Calu3 (cell line): ENCODE measurements at regions not wholly inside any gene's neighbourhood (a gene's known extent, or its start where the extent isn't known, plus 50 kb on each side); places are given as distances from the start of the nearest gene placed in this dataset.

Experiments
- BruUV-seq: library from RNA; stranded (reverse); fragments of 400-500 nt; replicated peaks from 2 replicates; lab custom pipeline; 2021; lab: Mats Ljungman, UMichigan
- CTCF ChIA-PET: fragments of 300-600 bp; sonication (Branson Sonifier 250); formaldehyde crosslinking; loops from one replicate; lab custom pipeline; 2022; ENCODE audit warnings: antibody characterized with exemption; lab: Charles Lee
- DNase-seq: peaks from one replicate; pipeline ENCODE4 v3.0.0; 2022
- H3K27ac Mint-ChIP-seq: one replicate; pipeline ENCODE4 v1.8.0; 2022; ENCODE audit warnings: mixed read lengths; ENCODE audit not compliant: unreplicated experiment
- H3K27me3 Mint-ChIP-seq: one replicate; pipeline ENCODE4 v1.8.0; 2022; ENCODE audit warnings: mixed read lengths; ENCODE audit not compliant: unreplicated experiment
- H3K36me3 Mint-ChIP-seq: one replicate; pipeline ENCODE4 v1.8.0; 2022; ENCODE audit warnings: mild to moderate bottlenecking, moderate library complexity, mixed read lengths; ENCODE audit not compliant: insufficient read depth, unreplicated experiment
- H3K4me1 Mint-ChIP-seq: one replicate; pipeline ENCODE4 v1.8.0; 2022; ENCODE audit warnings: mild to moderate bottlenecking, low read depth, mixed read lengths; ENCODE audit not compliant: unreplicated experiment
- H3K4me3 Mint-ChIP-seq: one replicate; pipeline ENCODE4 v1.8.0; 2022; ENCODE audit warnings: mild to moderate bottlenecking, low read depth, moderate library complexity, mixed read lengths; ENCODE audit not compliant: unreplicated experiment
- H3K9me3 Mint-ChIP-seq: one replicate; pipeline ENCODE4 v1.8.0; 2022; ENCODE audit warnings: low read depth, mixed read lengths; ENCODE audit not compliant: unreplicated experiment
- intact Hi-C: fragments of 100-400 bp; cut with micrococcal nuclease; formaldehyde crosslinking; loops from one replicate; pipeline ENCODE4 v1.10.0; 2022; ENCODE audit not compliant: unreplicated experiment
- TF ChIP-seq, protein P1 (sequence below): fragments of 200-600 bp; IDR thresholded peaks from one replicate; pipeline ENCODE4 v1.8.0; 2022; ENCODE audit warnings: antibody characterized with exemption; ENCODE audit not compliant: unreplicated experiment

DNA sequence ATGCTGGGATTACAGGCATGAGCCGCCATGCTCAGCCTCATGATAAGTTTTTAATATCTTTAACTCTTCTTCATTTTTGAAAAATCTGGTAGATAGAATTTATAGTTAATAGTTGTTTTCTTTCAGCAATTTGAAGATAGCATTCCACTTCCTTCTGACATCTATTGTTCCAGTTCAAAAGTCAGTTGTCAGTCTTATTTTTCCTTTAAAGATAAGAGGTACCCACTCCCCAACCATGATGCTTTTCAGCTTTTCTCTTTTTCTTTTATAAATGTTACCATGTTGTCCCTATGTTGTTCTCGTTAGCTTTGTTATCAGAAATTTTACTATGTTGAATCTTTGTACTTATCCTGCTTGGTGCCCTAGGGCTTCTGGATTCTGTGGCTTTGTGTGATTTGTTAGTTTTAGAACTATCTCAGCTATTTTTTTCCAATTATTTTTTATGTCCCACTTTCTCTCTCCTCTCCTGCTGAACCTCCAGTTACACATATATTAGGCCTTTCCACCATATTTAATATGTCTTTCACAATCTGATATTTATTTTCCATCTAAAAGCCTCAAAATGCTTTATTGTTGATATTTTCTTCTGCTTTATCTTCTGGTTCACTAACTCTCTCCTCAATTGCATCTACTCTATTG is 181.6 kb upstream of the FOXN3 start:
- no TSS peak for BruUV-seq
- intact Hi-C loops = no loop called here
- no peaks in the 10 kb centered on the region for H3K4me1 Mint-ChIP-seq
- DNase-seq = no peak
- H3K4me3 Mint-ChIP-seq = no peak overlapping the region
- TF ChIP-seq, protein P1, sequence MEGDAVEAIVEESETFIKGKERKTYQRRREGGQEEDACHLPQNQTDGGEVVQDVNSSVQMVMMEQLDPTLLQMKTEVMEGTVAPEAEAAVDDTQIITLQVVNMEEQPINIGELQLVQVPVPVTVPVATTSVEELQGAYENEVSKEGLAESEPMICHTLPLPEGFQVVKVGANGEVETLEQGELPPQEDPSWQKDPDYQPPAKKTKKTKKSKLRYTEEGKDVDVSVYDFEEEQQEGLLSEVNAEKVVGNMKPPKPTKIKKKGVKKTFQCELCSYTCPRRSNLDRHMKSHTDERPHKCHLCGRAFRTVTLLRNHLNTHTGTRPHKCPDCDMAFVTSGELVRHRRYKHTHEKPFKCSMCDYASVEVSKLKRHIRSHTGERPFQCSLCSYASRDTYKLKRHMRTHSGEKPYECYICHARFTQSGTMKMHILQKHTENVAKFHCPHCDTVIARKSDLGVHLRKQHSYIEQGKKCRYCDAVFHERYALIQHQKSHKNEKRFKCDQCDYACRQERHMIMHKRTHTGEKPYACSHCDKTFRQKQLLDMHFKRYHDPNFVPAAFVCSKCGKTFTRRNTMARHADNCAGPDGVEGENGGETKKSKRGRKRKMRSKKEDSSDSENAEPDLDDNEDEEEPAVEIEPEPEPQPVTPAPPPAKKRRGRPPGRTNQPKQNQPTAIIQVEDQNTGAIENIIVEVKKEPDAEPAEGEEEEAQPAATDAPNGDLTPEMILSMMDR = no peak
- no peaks in the 10 kb centered on the region for H3K36me3 Mint-ChIP-seq
- H3K27ac Mint-ChIP-seq = no peak overlapping the region
- H3K9me3 Mint-ChIP-seq = no peaks in the 10 kb centered on the region
- H3K27me3 Mint-ChIP-seq = no peaks in the 10 kb centered on the region
- CTCF ChIA-PET = no interaction called here

DNA sequence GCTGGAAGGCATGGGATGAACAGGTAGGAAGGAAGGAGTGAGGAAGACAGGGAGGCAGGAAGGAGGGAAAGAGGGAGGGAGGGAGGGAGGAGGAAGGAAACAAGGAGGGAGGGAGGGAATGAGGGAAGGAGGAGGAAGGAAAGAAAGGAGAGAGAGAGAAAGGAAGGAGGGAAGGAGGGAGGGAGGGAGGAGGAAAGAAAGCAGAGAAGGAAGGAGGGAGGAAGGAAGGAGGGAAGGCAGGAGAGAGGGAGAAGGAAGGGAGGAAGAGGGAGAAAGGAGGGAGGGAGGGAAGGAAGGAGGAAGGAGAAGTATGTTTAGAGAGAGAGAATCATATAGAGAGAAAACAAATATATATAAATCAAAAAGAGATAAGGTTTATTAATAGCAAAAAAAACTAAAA is 175.9 kb upstream of the FOXN3 start:
- BruUV-seq = no TSS peak
- CTCF ChIA-PET = no interaction called here
- Mint-ChIP-seq H3K9me3 (peaks cover 5% of the 10 kb centered on the region), H3K27ac (no peak overlapping the region), H3K4me3 (no peak overlapping the region), H3K36me3 (no peaks in the 10 kb centered on the region), H3K4me1 (no peaks in the 10 kb centered on the region), H3K27me3 (peaks cover 31% of the 10 kb centered on the region)
- intact Hi-C loops = no loop called here
- no peak for DNase-seq
- TF ChIP-seq, protein P1 = no peak

DNA sequence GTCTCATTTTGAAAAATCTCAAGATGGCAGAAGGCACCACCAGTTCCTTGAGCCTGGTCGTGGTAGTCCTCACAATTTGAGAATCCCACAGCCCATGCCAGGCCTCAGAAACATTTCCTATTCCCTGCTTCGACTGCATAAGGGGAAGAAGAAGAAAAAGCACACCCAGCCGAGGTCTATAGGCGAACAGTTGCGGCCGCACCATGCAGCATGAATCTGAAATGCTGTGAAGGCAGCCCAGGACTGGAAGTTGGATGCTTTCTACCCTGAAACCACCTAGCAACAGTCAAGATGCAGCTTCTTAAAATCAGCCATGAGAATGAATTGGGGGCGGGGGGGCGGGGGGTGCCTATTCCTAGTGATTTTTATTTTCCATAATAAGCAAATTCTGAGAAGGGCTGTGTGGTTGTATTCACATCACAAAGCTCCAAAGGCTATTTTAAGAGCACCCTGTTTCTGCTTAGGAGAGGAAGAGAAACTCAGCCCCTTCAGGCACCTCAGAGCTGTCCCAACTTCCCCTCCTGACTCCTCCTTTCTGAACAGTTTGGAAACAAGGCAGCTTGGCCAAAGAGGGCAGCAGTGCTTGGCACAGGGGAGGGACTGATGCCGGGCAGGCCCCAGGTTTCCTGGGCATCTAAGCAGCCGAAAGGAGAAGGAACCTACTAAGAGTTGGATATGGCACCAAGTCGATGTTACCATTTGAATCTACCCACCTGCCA is 172.5 kb upstream of the FOXN3 start:
- Mint-ChIP-seq H3K36me3 (no peaks in the 10 kb centered on the region), H3K27me3 (peaks cover 31% of the 10 kb centered on the region), H3K27ac (no peak overlapping the region), H3K4me1 (no peaks in the 10 kb centered on the region), H3K4me3 (no peak overlapping the region), H3K9me3 (peaks cover 5% of the 10 kb centered on the region)
- TF ChIP-seq, protein P1 = no peak
- CTCF ChIA-PET = no interaction called here
- intact Hi-C loops = no loop called here
- no TSS peak for BruUV-seq
- no peak for DNase-seq

DNA sequence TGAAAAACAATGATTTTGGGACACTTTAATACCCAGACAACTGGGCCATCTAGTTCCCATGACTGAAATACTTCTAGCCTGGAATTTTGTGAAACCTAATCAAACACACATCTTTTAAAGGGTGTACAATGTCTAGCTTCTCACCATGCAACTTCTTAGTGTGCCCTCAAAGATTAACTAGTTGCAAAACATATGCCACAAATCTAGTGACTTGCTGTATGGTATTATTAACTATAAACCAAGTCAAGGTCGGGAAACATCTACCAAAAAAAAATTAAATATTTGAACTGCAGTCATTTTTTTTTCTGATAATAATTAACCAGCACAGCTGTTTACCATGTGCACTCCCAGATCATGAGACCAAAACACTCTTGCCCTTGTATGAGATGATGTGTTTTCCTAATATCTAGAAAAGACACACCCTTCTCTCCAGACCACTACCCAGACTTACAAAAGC is 171.8 kb upstream of the FOXN3 start:
- Mint-ChIP-seq H3K27me3 (peaks cover 31% of the 10 kb centered on the region), H3K9me3 (peaks cover 5% of the 10 kb centered on the region), H3K27ac (no peak overlapping the region), H3K4me3 (no peak overlapping the region), H3K36me3 (no peaks in the 10 kb centered on the region), H3K4me1 (no peaks in the 10 kb centered on the region)
- DNase-seq = no peak
- TF ChIP-seq, protein P1 = no peak
- intact Hi-C loops = no loop called here
- CTCF ChIA-PET = no interaction called here
- BruUV-seq = no TSS peak
